Hematopoietic multipotent progenitor cell treated with erythropoietin and hydrocortisone succinate and interleukin-3 and kit ligand, for 4 days (in vitro differentiated cells): ENCODE measurements at regions not wholly inside any gene's neighbourhood (a gene's known extent, or its start where the extent isn't known, plus 50 kb on each side); places are given as distances from the start of the nearest gene placed in this dataset.

Experiments
- DNase-seq: peaks from one replicate; pipeline ENCODE4 v3.0.0-alpha.2; 2015

GRCh38 chr2:149666809-149667320 lies 79.3 kb upstream of the MMADHC start:
- DNase-seq, result no peak

GRCh38 chr2:149664896-149665295 lies 77.3 kb upstream of the MMADHC start:
- DNase-seq, result no peak

GRCh38 chr2:149662556-149662955 lies 75.0 kb upstream of the MMADHC start:
- no peak for DNase-seq

- DNase-seq, result no peak
Measured at GRCh38 chr2:149661844-149662243, 74.3 kb upstream of the MMADHC start.

GRCh38 chr2:149658553-149658952 lies 71.0 kb upstream of the MMADHC start:
- no peak for DNase-seq

GRCh38 chr2:149657401-149658040 lies 69.9 kb upstream of the MMADHC start:
- DNase-seq, result no peak

- no peak for DNase-seq
Measured at GRCh38 chr2:149656996-149657395, 69.4 kb upstream of the MMADHC start.

- DNase-seq, result no peak
Measured at GRCh38 chr2:149653831-149654445, 66.4 kb upstream of the MMADHC start.

GRCh38 chr2:149652926-149653325 lies 65.4 kb upstream of the MMADHC start:
- no peak for DNase-seq

- no peak for DNase-seq
Measured at GRCh38 chr2:149652526-149652925, 65.0 kb upstream of the MMADHC start.

- no peak for DNase-seq
Measured at GRCh38 chr2:149651229-149651628, 63.7 kb upstream of the MMADHC start.

GRCh38 chr2:149650006-149650405 lies 62.4 kb upstream of the MMADHC start:
- DNase-seq, result no peak

- DNase-seq, result peak; percentile 21
Measured at GRCh38 chr2:149648282-149649030, 60.9 kb upstream of the MMADHC start.

GRCh38 chr2:149645391-149645790 lies 57.8 kb upstream of the MMADHC start:
- no peak for DNase-seq
